IMR-90 (cell line): ENCODE measurements at regions not wholly inside any gene's neighbourhood (a gene's known extent, or its start where the extent isn't known, plus 50 kb on each side); places are given as distances from the start of the nearest gene placed in this dataset.

Experiments
- ATAC-seq: fragments of 200-7000 bp; cut with Tn5 transposase; 2 replicates; pipeline ENCODE4 v1.9.1; 2020; ENCODE audit warnings: low read depth, mild to moderate bottlenecking, moderate library complexity
- BruUV-seq: library from RNA; stranded (reverse); fragments of 400-500 nt; replicated peaks from 2 replicates; lab custom pipeline; 2021; lab: Mats Ljungman, UMichigan
- CTCF ChIA-PET: fragments of 300-600 bp; formaldehyde crosslinking; extraction: SDS; loops from one replicate; lab custom pipeline; 2021; ENCODE audit warnings: antibody characterized with exemption; lab: Yijun Ruan, JAX
- POLR2A ChIA-PET: fragments of 300-600 bp; sonication (Branson Sonifier 250); formaldehyde crosslinking; loops from one replicate; lab custom pipeline; 2022; ENCODE audit warnings: antibody characterized with exemption; ENCODE audit not compliant: unreplicated experiment; lab: Charles Lee
- DNase-seq: peaks from one replicate; pipeline ENCODE4 v3.0.0; 2013
- H2AFZ ChIP-seq: replicated peaks from 2 replicates; pipeline ENCODE3; 2013; ENCODE audit warnings: low read length, mild to moderate bottlenecking; ENCODE audit not compliant: poor library complexity
- H2AK5ac ChIP-seq: 2 replicates; pipeline ENCODE4 v1.6.1; 2013; ENCODE audit warnings: low read depth, low read length, inconsistent platforms
- H2AK9ac ChIP-seq: replicated peaks from 2 replicates; pipeline ENCODE3; 2013; ENCODE audit warnings: mild to moderate bottlenecking, low read depth, low read length, moderate library complexity; ENCODE audit not compliant: poor library complexity
- H2BK120ac ChIP-seq: 2 replicates; pipeline ENCODE4 v1.6.1; 2013; ENCODE audit warnings: low read depth, low read length, inconsistent platforms
- H2BK15ac ChIP-seq: 3 replicates; pipeline ENCODE4 v1.6.1; 2013; ENCODE audit warnings: low read depth, low read length, inconsistent platforms
- H2BK20ac ChIP-seq: 2 replicates; pipeline ENCODE4 v1.6.1; 2013; ENCODE audit warnings: low read depth, mild to moderate bottlenecking, inconsistent platforms, low read length, moderate library complexity
- H2BK5ac ChIP-seq: 2 replicates; pipeline ENCODE4 v1.6.1; 2013; ENCODE audit warnings: mild to moderate bottlenecking, low read depth, low read length, inconsistent platforms; ENCODE audit not compliant: poor library complexity, severe bottlenecking
- H3K14ac ChIP-seq: replicated peaks from 2 replicates; pipeline ENCODE4 v1.6.1; 2013; ENCODE audit warnings: low read depth, low read length, inconsistent platforms
- H3K18ac ChIP-seq: 2 replicates; pipeline ENCODE4 v1.6.1; 2013; ENCODE audit warnings: low read depth, low read length, control low read depth
- H3K23ac ChIP-seq: 2 replicates; pipeline ENCODE4 v1.6.1; 2013; ENCODE audit warnings: low read depth, low read length, inconsistent platforms
- H3K27ac ChIP-seq: 2 replicates; pipeline ENCODE4 v1.5.1; 2013; ENCODE audit warnings: mild to moderate bottlenecking, control low read depth, low read length; ENCODE audit not compliant: insufficient read depth
- H3K27me3 ChIP-seq: 2 replicates; pipeline ENCODE4 v1.6.1; 2013; ENCODE audit warnings: low read length; ENCODE audit not compliant: control insufficient read depth, insufficient read depth
- H3K36me3 ChIP-seq: 2 replicates; pipeline ENCODE4 v1.6.1; 2013; ENCODE audit warnings: low read length, mixed read lengths; ENCODE audit not compliant: control insufficient read depth, insufficient read depth
- H3K4ac ChIP-seq: 2 replicates; pipeline ENCODE4 v1.6.1; 2013; ENCODE audit warnings: low read depth, low read length, inconsistent platforms
- H3K4me1 ChIP-seq: 2 replicates; pipeline ENCODE4 v1.6.1; 2013; ENCODE audit warnings: low read length, mixed read lengths; ENCODE audit not compliant: control insufficient read depth, insufficient read depth
- H3K4me2 ChIP-seq: 2 replicates; pipeline ENCODE4 v1.6.1; 2013; ENCODE audit warnings: low read depth, mild to moderate bottlenecking, control low read depth, low read length, moderate library complexity
- H3K4me3 ChIP-seq: 2 replicates; pipeline ENCODE4 v1.5.1; 2013; ENCODE audit warnings: low read depth, mild to moderate bottlenecking, control low read depth, low read length, moderate library complexity; ENCODE audit not compliant: insufficient read depth
- H3K56ac ChIP-seq: 2 replicates; pipeline ENCODE4 v1.6.1; 2013; ENCODE audit warnings: low read length, inconsistent platforms; ENCODE audit not compliant: insufficient read depth; ENCODE audit errors: extremely low read depth
- H3K79me1 ChIP-seq, 2 experiments: 2 replicates each; pipeline ENCODE4 v1.6.1; 2013; ENCODE audit warnings: low read length in 2 of 2, inconsistent platforms in 1 of 2, low read depth in 1 of 2
- H3K9ac ChIP-seq: 2 replicates; pipeline ENCODE4 v1.6.1; 2013; ENCODE audit warnings: low read depth, low read length, control low read depth
- H3K9me1 ChIP-seq: 2 replicates; pipeline ENCODE4 v1.6.1; 2013; ENCODE audit warnings: low read length, inconsistent platforms; ENCODE audit not compliant: insufficient read depth
- H3K9me3 ChIP-seq: 2 replicates; pipeline ENCODE4 v1.6.1; 2013; ENCODE audit warnings: low read length; ENCODE audit not compliant: control insufficient read depth, insufficient read depth
- H4K20me1 ChIP-seq: 2 replicates; pipeline ENCODE4 v1.6.1; 2013; ENCODE audit warnings: low read length, inconsistent platforms; ENCODE audit not compliant: insufficient read depth
- H4K5ac ChIP-seq: 2 replicates; pipeline ENCODE4 v1.6.1; 2013; ENCODE audit warnings: mild to moderate bottlenecking, low read depth, low read length, control low read depth
- H4K8ac ChIP-seq, 2 experiments: 2 replicates each; pipeline ENCODE4 v1.6.1; 2013; ENCODE audit warnings: low read depth in 2 of 2, low read length in 2 of 2, control low read depth in 1 of 2, inconsistent platforms in 1 of 2
- H4K91ac ChIP-seq: 2 replicates; pipeline ENCODE4 v1.6.1; 2013; ENCODE audit warnings: low read depth, low read length, inconsistent platforms; ENCODE audit not compliant: insufficient read depth
- CEBPB ChIP-seq: IDR thresholded peaks from 2 replicates; pipeline ENCODE4 v1.6.1; 2012; ENCODE audit warnings: low read depth, low read length, improper control_type of control experiment
- CHD1 ChIP-seq: IDR thresholded peaks from 2 replicates; pipeline ENCODE4 v1.6.1; 2012; ENCODE audit warnings: low read depth, low read length, improper control_type of control experiment
- CTCF ChIP-seq: conservative IDR thresholded peaks from 2 replicates; pipeline ENCODE4 v1.5.1; 2012; ENCODE audit warnings: mild to moderate bottlenecking, low read depth, low read length, improper control_type of control experiment
- FOS ChIP-seq: fragments of 150-350 bp; IDR thresholded peaks from 2 replicates; pipeline ENCODE4 v1.6.1; 2016; ENCODE audit warnings: low read depth, low read length
- MAFK ChIP-seq: IDR thresholded peaks from 2 replicates; pipeline ENCODE4 v1.6.1; 2012; ENCODE audit warnings: low read depth, low read length, improper control_type of control experiment
- MAZ ChIP-seq: IDR thresholded peaks from 2 replicates; pipeline ENCODE4 v1.6.1; 2012; ENCODE audit warnings: low read depth, mild to moderate bottlenecking, low read length, improper control_type of control experiment, moderate library complexity, borderline replicate concordance
- MXI1 ChIP-seq: IDR thresholded peaks from 2 replicates; pipeline ENCODE4 v1.6.1; 2012; ENCODE audit warnings: low read depth, mild to moderate bottlenecking, low read length, moderate library complexity, borderline replicate concordance
- NFE2L2 ChIP-seq: fragments of 150-350 bp; IDR thresholded peaks from 2 replicates; pipeline ENCODE4 v1.6.1; 2016; ENCODE audit warnings: low read depth, mild to moderate bottlenecking, low read length
- POLR2A ChIP-seq: IDR thresholded peaks from 2 replicates; pipeline ENCODE4 v1.6.1; 2012; ENCODE audit warnings: mild to moderate bottlenecking, low read depth, low read length
- RCOR1 ChIP-seq: IDR thresholded peaks from 2 replicates; pipeline ENCODE4 v1.6.1; 2012; ENCODE audit warnings: mild to moderate bottlenecking, low read length, improper control_type of control experiment; ENCODE audit not compliant: insufficient replicate concordance
- RFX5 ChIP-seq: IDR thresholded peaks from 2 replicates; pipeline ENCODE4 v1.8.0; 2012; ENCODE audit warnings: low read depth, mild to moderate bottlenecking, low read length, moderate library complexity
- SMC3 ChIP-seq: fragments of 150-350 bp; IDR thresholded peaks from 2 replicates; pipeline ENCODE4 v1.6.1; 2016; ENCODE audit warnings: low read depth, mild to moderate bottlenecking, antibody characterized with exemption, low read length, moderate library complexity
- USF2 ChIP-seq: fragments of 150-350 bp; IDR thresholded peaks from 2 replicates; pipeline ENCODE4 v1.6.1; 2017; ENCODE audit warnings: mild to moderate bottlenecking, antibody characterized with exemption, low read length, low read depth
- WGBS, 2 experiments: methylation state at CpG; one replicate each; pipeline versions ENCODE4 v1.1.5 to v1.1.7; 2013; ENCODE audit warnings: missing lambda C conversion rate in 2 of 2; ENCODE audit not compliant: insufficient read length in 1 of 2; ENCODE audit errors: extremely low coverage in 2 of 2; 5-methylcytosine and 5-hydroxymethylcytosine counted together
- dilution Hi-C: fragments of 300-500 bp; cut with HindIII; formaldehyde crosslinking; loops from one replicate; pipeline ENCODE4 v1.14.3; 2018; ENCODE audit warnings: low sequenced_read_pairs; ENCODE audit not compliant: unreplicated experiment
- in situ Hi-C: fragments of 300-500 bp; cut with MboI; formaldehyde crosslinking; loops from 3 replicates; pipeline ENCODE4 v1.14.3; 2019; ENCODE audit warnings: low sequenced_read_pairs, inconsistent platforms, mixed read lengths
- intact Hi-C: fragments of 100-400 bp; cut with micrococcal nuclease; formaldehyde crosslinking; loops from 2 replicates; pipeline ENCODE4 v1.10.0; 2022

- in situ Hi-C loops (no loop called here), intact Hi-C loops (no loop called here), dilution Hi-C loops (no loop called here)
- Histone ChIP-seq H2AK9ac (no peak overlapping the region), H3K79me1 (no peaks in the 10 kb centered on the region), H2BK120ac (no peak overlapping the region), H3K27me3 (no peaks in the 10 kb centered on the region), H3K56ac (no peak overlapping the region), H2AK5ac (no peak overlapping the region), H2BK5ac (no peak overlapping the region), H4K91ac (no peak overlapping the region), H4K20me1 (no peaks in the 10 kb centered on the region), H2BK15ac (no peak overlapping the region), H3K4me1 (no peaks in the 10 kb centered on the region), H3K23ac (no peak overlapping the region), H3K9ac (no peak overlapping the region), H3K18ac (no peak overlapping the region), H3K4me3 (no peak overlapping the region), H3K4me2 (no peak overlapping the region), H3K14ac (no peak overlapping the region), H3K9me3 (no peaks in the 10 kb centered on the region), H3K9me1 (no peaks in the 10 kb centered on the region), H4K5ac (no peak overlapping the region), H3K4ac (no peak overlapping the region), H2AFZ (no peak overlapping the region), H3K27ac (no peak overlapping the region), H4K8ac (no peak overlapping the region), H2BK20ac (no peak overlapping the region), H3K36me3 (no peaks in the 10 kb centered on the region)
- ATAC-seq = no peak
- WGBS, 2 experiments = no CpG with 5 or more reads among the region's 5 CpGs
- ChIA-PET CTCF (no interaction called here), POLR2A (no interaction called here)
- BruUV-seq = no TSS peak
- TF ChIP-seq NFE2L2 = no peak
- no peak for TF ChIP-seq MXI1
- no peak for TF ChIP-seq CEBPB
- no peak for TF ChIP-seq CTCF
- no peak for TF ChIP-seq SMC3
- TF ChIP-seq MAZ = no peak
- TF ChIP-seq MAFK = no peak
- no peak for TF ChIP-seq FOS
- no peak for TF ChIP-seq USF2
- no peak for TF ChIP-seq RFX5
- no peak for TF ChIP-seq CHD1
- no peak for TF ChIP-seq POLR2A
- no peak for TF ChIP-seq RCOR1
- no peak for DNase-seq
These were observed 1920.0 kb upstream of the RAG2 start for GRCh38 chr11:38517991-38518390.
